Activated naive CD4-positive, alpha-beta T cell treated with anti-CD3 and anti-CD28 coated beads, Interleukin-2, amount 50 U/mL, for 72 hours (primary cell): ENCODE measurements at regions not wholly inside any gene's neighbourhood (a gene's known extent, or its start where the extent isn't known, plus 50 kb on each side); places are given as distances from the start of the nearest gene placed in this dataset.
"Not testable (repeated sequence)": the region's sequence is repeated elsewhere in the genome, so short reads cannot be mapped to it uniquely, and the experiment has no call there.

Source experiments
- ATAC-seq, 2 donors: fragments of 150-1000 bp; cut with Tn5 transposase; 2 replicates each; pipeline ENCODE4 v1.10.0; 2021; ENCODE audit warnings: mild to moderate bottlenecking in 2 of 2, moderate library complexity in 2 of 2
- DNase-seq, 2 donors: peaks; one replicate each; pipeline ENCODE4 v3.0.0; 2021 to 2022; ENCODE audit warnings: low spot score in 2 of 2
- H3K27ac Mint-ChIP-seq, 2 donors: one replicate each; pipeline ENCODE4 v1.8.0; 2022; ENCODE audit warnings: mild to moderate bottlenecking in 2 of 2, mixed read lengths in 2 of 2
- H3K36me3 Mint-ChIP-seq, 2 donors: one replicate each; pipeline ENCODE4 v1.8.0; 2022; ENCODE audit warnings: mixed read lengths in 2 of 2
- H3K9me3 Mint-ChIP-seq, 2 donors: one replicate each; pipeline ENCODE4 v1.8.0; 2022; ENCODE audit warnings: mixed read lengths in 2 of 2

- DNase-seq (no peak), ATAC-seq (no peak)
- no peaks in the 10 kb centered on the region for H3K9me3 Mint-ChIP-seq
- H3K36me3 Mint-ChIP-seq = peaks cover 0 to 8% of the 10 kb centered on the region in 2 donors
- H3K27ac Mint-ChIP-seq = no peak overlapping the region
Observed at GRCh38 chr17:73896966-73897365, 252.7 kb upstream of the SDK2 start.

DNA sequence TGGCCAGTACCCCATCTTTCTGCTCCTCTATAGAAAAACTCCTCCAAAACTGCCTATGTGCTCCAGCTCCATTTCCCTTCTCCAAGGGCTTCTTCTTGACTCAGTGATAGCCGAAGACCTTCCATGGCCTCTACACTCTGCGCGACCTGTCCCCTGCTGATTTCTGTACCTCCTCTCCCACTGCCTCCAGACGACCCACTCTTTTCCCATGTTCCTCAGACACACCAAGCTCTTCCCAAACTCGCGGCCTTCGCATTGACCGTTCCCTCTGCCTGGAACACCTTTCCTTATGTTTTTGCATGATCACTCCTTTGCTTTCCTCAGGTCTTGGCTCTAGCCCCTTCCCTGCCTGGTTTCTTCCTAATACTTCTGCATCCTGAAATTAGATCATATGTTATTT is 255.6 kb upstream of the SDK2 start:
- peaks cover 0 to 8% of the 10 kb centered on the region in 2 donors for H3K36me3 Mint-ChIP-seq
- H3K27ac Mint-ChIP-seq = no peak overlapping the region
- DNase-seq (no peak), ATAC-seq (no peak)
- no peaks in the 10 kb centered on the region for H3K9me3 Mint-ChIP-seq

DNA sequence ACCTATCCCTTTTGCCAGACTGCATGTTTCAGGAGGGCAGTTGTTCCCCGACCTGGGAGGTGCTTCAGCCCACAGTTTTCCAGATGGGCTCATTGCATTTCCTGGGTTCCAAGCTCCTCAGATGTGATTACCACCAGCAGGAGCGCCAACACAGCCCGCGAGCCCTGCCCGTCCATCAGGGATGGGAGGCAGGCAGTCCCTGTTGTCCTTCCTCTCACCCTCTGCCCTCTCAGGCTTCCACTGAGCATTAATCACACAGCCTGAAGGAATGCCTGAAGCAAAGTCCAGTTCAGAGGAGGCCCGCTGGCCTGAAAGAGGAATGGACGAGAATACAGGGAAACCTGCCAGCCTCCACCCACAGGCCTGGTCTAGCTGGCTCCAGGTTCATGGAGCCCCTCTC is 256.3 kb upstream of the SDK2 start:
- no peak for ATAC-seq
- Mint-ChIP-seq H3K27ac (no peak overlapping the region), H3K9me3 (no peaks in the 10 kb centered on the region), H3K36me3 (peaks cover 0 to 8% of the 10 kb centered on the region in 2 donors)
- DNase-seq = no peak

DNA sequence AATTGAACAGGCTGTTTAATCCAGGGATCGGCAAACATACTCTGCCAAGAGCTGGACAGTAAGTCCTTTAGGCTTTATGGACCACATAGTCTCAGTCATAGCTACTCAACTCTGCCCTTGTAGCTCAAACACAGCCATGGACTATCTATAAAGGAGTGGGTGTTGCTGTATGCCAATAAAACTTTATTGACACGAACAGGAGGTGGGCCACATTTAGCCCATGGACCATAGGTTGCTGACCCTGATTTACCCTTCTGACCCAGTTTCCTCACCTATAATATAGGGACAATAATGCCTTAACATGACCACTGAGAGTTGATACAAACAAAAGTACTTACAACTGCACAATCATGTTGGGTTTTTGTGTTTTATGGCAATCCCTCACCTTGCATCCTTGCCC is 257.0 kb upstream of the SDK2 start:
- Mint-ChIP-seq H3K9me3 (no peaks in the 10 kb centered on the region), H3K36me3 (peaks cover 0 to 8% of the 10 kb centered on the region in 2 donors), H3K27ac (no peak overlapping the region)
- no peak for ATAC-seq
- DNase-seq = no peak

- peak; percentile 59 to 82 for ATAC-seq
- peaks cover 0 to 8% of the 10 kb centered on the region in 2 donors for H3K36me3 Mint-ChIP-seq
- peak in 1 of 2 donors; percentile 33 for DNase-seq
- H3K27ac Mint-ChIP-seq = peak overlapping the region in 1 of 2 donors; percentile 74
- no peaks in the 10 kb centered on the region for H3K9me3 Mint-ChIP-seq
Observed at GRCh38 chr17:73901661-73902415, 257.6 kb upstream of the SDK2 start.

- peak overlapping the region in 1 of 2 donors; percentile 60 for H3K27ac Mint-ChIP-seq
- no peak for ATAC-seq
Observed at GRCh38 chr17:73902416-73903181, 258.4 kb upstream of the SDK2 start.

GRCh38 chr17:73906896-73907870 is 262.9 kb upstream of the SDK2 start:
- Mint-ChIP-seq H3K9me3 (no peaks in the 10 kb centered on the region), H3K36me3 (no peaks in the 10 kb centered on the region), H3K27ac (no peak overlapping the region)
- ATAC-seq = no peak
- no peak for DNase-seq

More at GRCh38 chr17:73902416-73903181, 258.4 kb upstream of the SDK2 start:
- no peak for DNase-seq
- Mint-ChIP-seq H3K9me3 (no peaks in the 10 kb centered on the region), H3K36me3 (peaks cover 0 to 8% of the 10 kb centered on the region in 2 donors)

GRCh38 chr17:73909186-73909585 is 264.9 kb upstream of the SDK2 start:
- Mint-ChIP-seq H3K9me3 (peaks cover 0 to 6% of the 10 kb centered on the region in 2 donors), H3K36me3 (peaks cover under 1 to 4% of the 10 kb centered on the region in 2 donors), H3K27ac (no peak overlapping the region)
- DNase-seq (no peak), ATAC-seq (no peak)

- no peak overlapping the region for H3K27ac Mint-ChIP-seq
- DNase-seq (no peak), ATAC-seq (no peak)
- H3K9me3 Mint-ChIP-seq = peaks cover 5 to 10% of the 10 kb centered on the region in 2 donors
- peaks cover 10 to 14% of the 10 kb centered on the region in 2 donors for H3K36me3 Mint-ChIP-seq
Observed at GRCh38 chr17:73910206-73910605, 266.0 kb upstream of the SDK2 start.

DNA sequence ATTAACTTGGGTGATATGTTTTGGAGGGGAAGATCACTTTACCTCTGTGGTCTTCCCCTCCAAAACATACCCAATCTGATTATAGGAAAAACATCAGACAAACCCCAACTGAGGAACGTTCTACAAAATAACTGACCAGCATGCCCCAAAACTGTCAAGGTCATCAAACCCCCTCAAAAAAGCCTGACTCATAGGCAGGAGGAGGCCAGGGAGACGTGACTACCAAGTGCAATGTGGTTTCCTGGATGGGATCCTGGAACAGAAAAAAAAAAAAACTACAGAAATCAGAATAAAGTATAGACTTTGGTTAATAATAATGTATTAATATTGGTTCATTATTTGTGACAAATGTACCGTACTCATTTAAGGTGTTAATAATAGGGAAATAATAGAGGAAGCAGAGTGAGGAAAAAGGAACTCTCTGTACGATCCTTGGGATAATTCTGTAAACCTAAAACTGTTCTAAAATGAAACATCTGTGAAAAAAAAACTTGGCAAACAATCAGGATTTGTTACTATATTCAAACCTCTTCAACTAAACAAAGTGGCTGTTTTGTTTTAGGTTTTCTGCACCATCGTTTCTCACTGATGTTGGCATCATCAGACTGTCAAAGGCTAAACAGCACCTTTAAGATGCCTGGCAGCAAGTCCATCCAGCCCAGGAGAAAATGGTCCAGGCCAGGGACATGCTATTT is 266.7 kb upstream of the SDK2 start:
- no peak for DNase-seq
- Mint-ChIP-seq H3K36me3 (peaks cover 13 to 16% of the 10 kb centered on the region in 2 donors), H3K9me3 (peaks cover 7 to 10% of the 10 kb centered on the region in 2 donors), H3K27ac (no peak overlapping the region)
- no peak for ATAC-seq

DNA sequence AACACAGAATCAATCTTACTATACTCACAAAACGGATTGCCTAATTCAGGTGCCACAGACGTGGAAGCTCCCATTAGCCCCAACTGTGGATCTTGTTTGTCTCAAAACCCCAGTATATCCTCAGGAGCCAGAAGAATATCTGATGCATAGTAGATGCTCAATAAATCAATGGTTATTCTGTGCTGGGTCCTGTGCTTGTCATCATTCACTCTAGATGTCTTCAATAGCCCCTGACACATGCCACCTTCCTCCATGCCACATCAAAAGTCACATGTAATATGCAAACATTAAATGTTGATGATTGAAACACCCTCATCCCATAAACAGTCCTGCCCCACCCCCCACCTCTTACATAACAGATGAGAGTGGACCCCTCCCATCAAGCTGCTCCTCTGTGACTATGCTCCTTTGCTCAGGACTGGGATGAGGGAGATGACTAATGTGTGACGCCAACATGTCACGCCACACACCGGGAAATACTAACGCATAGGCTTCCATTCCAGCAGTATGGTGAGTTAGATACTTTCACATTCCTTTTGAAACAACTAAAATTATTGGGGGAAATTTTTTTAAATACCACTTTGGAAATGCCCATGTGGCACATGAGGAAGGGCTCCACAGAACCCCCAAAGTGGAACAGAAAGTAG is 267.6 kb upstream of the SDK2 start:
- Mint-ChIP-seq H3K9me3 (peaks cover 7 to 10% of the 10 kb centered on the region in 2 donors), H3K36me3 (peaks cover 13 to 16% of the 10 kb centered on the region in 2 donors), H3K27ac (no peak overlapping the region)
- ATAC-seq (no peak), DNase-seq (no peak)

DNA sequence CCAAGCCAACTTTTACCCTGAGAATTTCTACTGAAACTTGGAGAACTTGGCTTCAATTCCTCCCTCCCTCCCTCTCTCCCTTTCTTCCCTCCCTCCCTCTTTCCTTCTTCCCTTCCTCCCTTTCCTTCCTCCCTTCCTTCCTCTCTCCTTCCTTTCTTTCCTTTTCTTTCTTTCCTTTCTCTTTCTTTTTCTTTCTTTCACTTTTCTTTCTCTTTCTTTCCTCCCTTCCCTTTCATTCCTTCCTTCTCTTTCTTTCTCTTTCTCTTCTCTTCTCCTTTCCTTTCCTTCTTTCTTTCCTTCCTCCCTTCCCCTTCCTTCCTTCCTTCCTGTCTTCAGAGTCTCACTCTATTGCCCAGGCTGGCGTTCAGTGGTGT is 268.1 kb upstream of the SDK2 start:
- Mint-ChIP-seq H3K36me3 (peaks cover 13 to 16% of the 10 kb centered on the region in 2 donors), H3K9me3 (peaks cover 7 to 10% of the 10 kb centered on the region in 2 donors), H3K27ac (no peak overlapping the region)
- ATAC-seq = no peak
- no peak for DNase-seq

- Mint-ChIP-seq H3K9me3 (peaks cover 7 to 14% of the 10 kb centered on the region in 2 donors), H3K36me3 (peaks cover 16 to 20% of the 10 kb centered on the region in 2 donors), H3K27ac (no peak overlapping the region)
- DNase-seq (no peak), ATAC-seq (no peak)
Observed at GRCh38 chr17:73914536-73915274, 270.5 kb upstream of the SDK2 start.

DNA sequence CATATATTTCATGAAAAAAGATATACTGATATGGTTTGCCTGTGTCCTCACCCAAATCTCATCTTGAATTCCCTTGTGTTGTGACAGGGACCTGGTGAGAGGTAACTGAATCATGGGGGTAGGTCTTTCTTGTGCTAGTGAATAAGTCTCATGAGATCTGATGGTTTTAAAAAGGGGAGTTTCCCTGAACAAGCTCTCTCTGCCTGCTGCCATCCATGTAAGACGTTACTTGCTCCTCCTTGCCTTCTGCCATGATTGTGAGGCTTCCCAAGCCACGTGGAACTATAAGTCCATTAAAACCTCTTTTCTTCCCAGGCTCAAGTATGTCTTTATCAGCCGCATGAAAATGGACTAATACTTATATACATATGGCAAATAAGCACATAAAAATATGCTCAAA is 274.8 kb upstream of the SDK2 start:
- not testable (repeated sequence) for DNase-seq, H3K9me3 Mint-ChIP-seq, H3K27ac Mint-ChIP-seq, ATAC-seq
- peaks cover 13 to 20% of the 10 kb centered on the region in 2 donors for H3K36me3 Mint-ChIP-seq

- Mint-ChIP-seq H3K27ac (no peak overlapping the region), H3K9me3 (peaks cover 0 to 5% of the 10 kb centered on the region in 2 donors), H3K36me3 (peaks cover 0 to 7% of the 10 kb centered on the region in 2 donors)
- no peak for DNase-seq
- ATAC-seq = no peak
Observed at GRCh38 chr17:73921306-73921705, 277.1 kb upstream of the SDK2 start.
